HEK293 (cell line): ENCODE measurements at regions not wholly inside any gene's neighbourhood (a gene's known extent, or its start where the extent isn't known, plus 50 kb on each side); places are given as distances from the start of the nearest gene placed in this dataset.

ENCODE experiments used
- BCL11A ChIP-seq: fragments of 450-650 bp; formaldehyde crosslinking; IDR thresholded peaks from 2 replicates; pipeline ENCODE4 v1.5.1; 2016; ENCODE audit warnings: low read depth, missing biosample characterization, missing genetic modification characterization
- MYNN ChIP-seq: fragments of 450-650 bp; formaldehyde crosslinking; IDR thresholded peaks from 2 replicates; pipeline ENCODE4 v1.5.1; 2016; ENCODE audit warnings: missing biosample characterization, missing genetic modification characterization, borderline replicate concordance
- ZNF24 ChIP-seq: fragments of 450-650 bp; formaldehyde crosslinking; IDR thresholded peaks from 2 replicates; pipeline ENCODE4 v1.5.1; 2016; ENCODE audit warnings: missing biosample characterization, missing genetic modification characterization
- TF ChIP-seq, protein P1 (sequence below): fragments of 450-650 bp; formaldehyde crosslinking; IDR thresholded peaks from 2 replicates; pipeline ENCODE4 v1.5.1; 2016; ENCODE audit warnings: missing biosample characterization, missing genetic modification characterization

DNA sequence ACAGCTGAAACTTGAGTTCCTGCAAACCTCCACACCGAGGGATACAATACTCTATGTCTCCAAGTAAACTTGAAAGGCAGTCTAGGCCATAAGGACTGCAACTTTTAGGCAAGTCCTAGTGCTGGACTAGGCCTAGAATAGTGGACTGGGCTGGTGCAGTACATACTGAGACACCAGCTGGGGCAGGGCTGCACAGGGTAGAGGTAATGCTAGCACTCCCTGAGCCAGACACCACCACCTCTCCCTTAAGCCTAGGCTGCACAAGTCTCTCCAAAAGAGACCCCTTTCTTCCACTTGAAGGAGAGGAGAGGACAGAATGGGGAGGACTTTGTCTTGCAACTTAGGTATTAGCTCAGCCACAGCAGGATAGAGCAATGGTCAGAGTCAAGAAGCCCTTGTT is 65.7 kb upstream of the PTPRK start:
- TF ChIP-seq, protein P1, sequence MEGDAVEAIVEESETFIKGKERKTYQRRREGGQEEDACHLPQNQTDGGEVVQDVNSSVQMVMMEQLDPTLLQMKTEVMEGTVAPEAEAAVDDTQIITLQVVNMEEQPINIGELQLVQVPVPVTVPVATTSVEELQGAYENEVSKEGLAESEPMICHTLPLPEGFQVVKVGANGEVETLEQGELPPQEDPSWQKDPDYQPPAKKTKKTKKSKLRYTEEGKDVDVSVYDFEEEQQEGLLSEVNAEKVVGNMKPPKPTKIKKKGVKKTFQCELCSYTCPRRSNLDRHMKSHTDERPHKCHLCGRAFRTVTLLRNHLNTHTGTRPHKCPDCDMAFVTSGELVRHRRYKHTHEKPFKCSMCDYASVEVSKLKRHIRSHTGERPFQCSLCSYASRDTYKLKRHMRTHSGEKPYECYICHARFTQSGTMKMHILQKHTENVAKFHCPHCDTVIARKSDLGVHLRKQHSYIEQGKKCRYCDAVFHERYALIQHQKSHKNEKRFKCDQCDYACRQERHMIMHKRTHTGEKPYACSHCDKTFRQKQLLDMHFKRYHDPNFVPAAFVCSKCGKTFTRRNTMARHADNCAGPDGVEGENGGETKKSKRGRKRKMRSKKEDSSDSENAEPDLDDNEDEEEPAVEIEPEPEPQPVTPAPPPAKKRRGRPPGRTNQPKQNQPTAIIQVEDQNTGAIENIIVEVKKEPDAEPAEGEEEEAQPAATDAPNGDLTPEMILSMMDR (tag by site-specific recombination): no peak
- TF ChIP-seq MYNN (tag by site-specific recombination): no peak
- no peak for TF ChIP-seq ZNF24 (tag by site-specific recombination)
- TF ChIP-seq BCL11A (tag by site-specific recombination): no peak
